MCF 10A (cell line): ENCODE measurements at regions not wholly inside any gene's neighbourhood (a gene's known extent, or its start where the extent isn't known, plus 50 kb on each side); places are given as distances from the start of the nearest gene placed in this dataset.

Experiments used
- BruUV-seq: library from RNA; stranded (reverse); fragments of 400-500 nt; replicated peaks from 2 replicates; lab custom pipeline; 2021; lab: Mats Ljungman, UMichigan
- CTCF ChIA-PET: fragments of 300-600 bp; sonication (Branson Sonifier 250); formaldehyde crosslinking; extraction: SDS; loops from one replicate; lab custom pipeline; 2021; ENCODE audit warnings: antibody characterized with exemption, inconsistent platforms; lab: Yijun Ruan, JAX
- POLR2A ChIA-PET: fragments of 300-600, 350-650 bp; sonication (Branson Sonifier 250); formaldehyde crosslinking; extraction: SDS; loops from one replicate; lab custom pipeline; 2020; ENCODE audit warnings: antibody characterized with exemption, inconsistent platforms; lab: Yijun Ruan, JAX
- DNase-seq: peaks from one replicate; pipeline ENCODE4 v3.0.0-alpha.2; 2018; ENCODE audit not compliant: unreplicated experiment
- H3K27ac Mint-ChIP-seq: one replicate; pipeline ENCODE4 v1.8.0; 2022; ENCODE audit warnings: mild to moderate bottlenecking, low read depth, mixed read lengths; ENCODE audit not compliant: unreplicated experiment
- H3K27me3 Mint-ChIP-seq: one replicate; pipeline ENCODE4 v1.8.0; 2022; ENCODE audit warnings: mixed read lengths; ENCODE audit not compliant: insufficient read depth, unreplicated experiment
- H3K36me3 Mint-ChIP-seq: one replicate; pipeline ENCODE4 v1.8.0; 2022; ENCODE audit warnings: mild to moderate bottlenecking, moderate library complexity, mixed read lengths; ENCODE audit not compliant: insufficient read depth, unreplicated experiment
- H3K4me1 Mint-ChIP-seq: one replicate; pipeline ENCODE4 v1.8.0; 2022; ENCODE audit warnings: mixed read lengths; ENCODE audit not compliant: insufficient read depth, unreplicated experiment
- H3K4me3 Mint-ChIP-seq: one replicate; pipeline ENCODE4 v1.8.0; 2022; ENCODE audit warnings: mild to moderate bottlenecking, moderate library complexity, mixed read lengths; ENCODE audit not compliant: unreplicated experiment
- H3K9me3 Mint-ChIP-seq: one replicate; pipeline ENCODE4 v1.8.0; 2022; ENCODE audit warnings: mixed read lengths; ENCODE audit not compliant: unreplicated experiment
- intact Hi-C: fragments of 100-400 bp; cut with micrococcal nuclease; formaldehyde crosslinking; loops from 2 replicates; pipeline ENCODE4 v1.14.1; 2022
- TF ChIP-seq, protein P1 (sequence below): fragments of 200-600 bp; IDR thresholded peaks from one replicate; pipeline ENCODE4 v1.8.0; 2022; ENCODE audit warnings: antibody characterized with exemption, mild to moderate bottlenecking; ENCODE audit not compliant: unreplicated experiment

DNA sequence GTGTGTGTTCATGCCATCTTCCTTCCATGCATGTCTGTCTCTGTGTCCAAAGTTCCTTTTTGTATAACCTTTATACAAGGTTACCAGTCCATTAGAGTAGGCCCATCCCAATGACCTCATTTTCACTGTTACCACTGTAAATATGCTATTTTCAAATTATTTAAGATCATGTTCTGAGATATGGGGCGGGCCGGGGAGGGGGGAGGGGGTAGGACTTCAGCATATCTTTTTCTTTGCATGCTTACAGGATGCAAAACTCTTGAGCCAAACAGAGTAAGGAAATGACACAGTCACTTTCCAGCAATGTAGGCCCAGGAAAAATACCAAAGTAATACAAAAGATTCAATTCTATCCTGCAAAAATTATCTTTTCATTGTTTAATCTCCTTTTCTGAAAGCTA, 124.1 kb upstream of the HNRNPA3 start:
- CTCF ChIA-PET, result no interaction called here
- no peak for DNase-seq
- no TSS peak for BruUV-seq
- intact Hi-C loops, result no loop called here
- H3K4me3 Mint-ChIP-seq, result no peak overlapping the region
- H3K27me3 Mint-ChIP-seq, result peaks cover 16% of the 10 kb centered on the region
- no peak overlapping the region for H3K27ac Mint-ChIP-seq
- POLR2A ChIA-PET, result no interaction called here
- H3K4me1 Mint-ChIP-seq, result no peaks in the 10 kb centered on the region
- TF ChIP-seq, protein P1, sequence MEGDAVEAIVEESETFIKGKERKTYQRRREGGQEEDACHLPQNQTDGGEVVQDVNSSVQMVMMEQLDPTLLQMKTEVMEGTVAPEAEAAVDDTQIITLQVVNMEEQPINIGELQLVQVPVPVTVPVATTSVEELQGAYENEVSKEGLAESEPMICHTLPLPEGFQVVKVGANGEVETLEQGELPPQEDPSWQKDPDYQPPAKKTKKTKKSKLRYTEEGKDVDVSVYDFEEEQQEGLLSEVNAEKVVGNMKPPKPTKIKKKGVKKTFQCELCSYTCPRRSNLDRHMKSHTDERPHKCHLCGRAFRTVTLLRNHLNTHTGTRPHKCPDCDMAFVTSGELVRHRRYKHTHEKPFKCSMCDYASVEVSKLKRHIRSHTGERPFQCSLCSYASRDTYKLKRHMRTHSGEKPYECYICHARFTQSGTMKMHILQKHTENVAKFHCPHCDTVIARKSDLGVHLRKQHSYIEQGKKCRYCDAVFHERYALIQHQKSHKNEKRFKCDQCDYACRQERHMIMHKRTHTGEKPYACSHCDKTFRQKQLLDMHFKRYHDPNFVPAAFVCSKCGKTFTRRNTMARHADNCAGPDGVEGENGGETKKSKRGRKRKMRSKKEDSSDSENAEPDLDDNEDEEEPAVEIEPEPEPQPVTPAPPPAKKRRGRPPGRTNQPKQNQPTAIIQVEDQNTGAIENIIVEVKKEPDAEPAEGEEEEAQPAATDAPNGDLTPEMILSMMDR, result no peak
- H3K36me3 Mint-ChIP-seq, result no peaks in the 10 kb centered on the region
- no peaks in the 10 kb centered on the region for H3K9me3 Mint-ChIP-seq

DNA sequence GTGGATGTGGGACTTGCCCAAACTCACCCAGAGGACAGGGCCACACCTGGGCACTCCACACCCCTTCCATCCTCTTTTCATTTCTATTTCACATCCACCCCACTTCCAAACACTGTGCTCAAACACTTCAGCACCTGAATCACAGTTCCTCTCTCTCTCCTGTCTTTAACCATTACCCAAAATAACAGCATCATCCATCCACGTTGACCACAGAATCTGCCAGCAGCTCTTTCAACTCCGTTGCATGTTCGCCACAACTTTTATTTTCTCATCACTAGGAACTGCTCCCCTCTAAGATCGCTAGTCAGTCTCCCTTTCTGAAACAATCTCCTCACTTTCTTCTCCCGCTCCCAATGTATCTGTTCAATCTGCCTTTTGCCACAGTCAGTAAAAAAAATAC, 121.6 kb upstream of the HNRNPA3 start:
- BruUV-seq, result no TSS peak
- TF ChIP-seq, protein P1, result no peak

DNA sequence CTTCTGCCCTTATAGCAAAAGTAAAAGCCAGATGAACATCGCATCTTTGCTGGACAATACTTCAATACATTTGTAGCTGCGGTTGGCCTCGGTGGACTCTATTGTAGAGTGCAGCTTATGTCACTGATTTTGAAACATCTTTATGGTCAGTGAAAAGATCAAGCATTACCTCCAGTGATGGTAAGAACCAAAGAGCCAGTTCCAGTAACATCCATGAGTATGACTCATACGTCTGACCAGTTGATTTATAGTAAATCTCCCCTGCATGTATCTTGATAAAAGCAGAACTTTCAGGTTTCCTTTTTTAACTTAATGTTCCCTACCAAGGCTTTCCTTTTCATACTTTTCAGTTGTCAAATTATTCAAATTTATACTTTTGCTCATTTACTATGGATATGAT, 119.2 kb upstream of the HNRNPA3 start:
- no TSS peak for BruUV-seq
- POLR2A ChIA-PET, result no interaction called here

More for the DNA sequence above, 121.6 kb upstream of the HNRNPA3 start:
- H3K4me3 Mint-ChIP-seq, result no peak overlapping the region
- ChIA-PET POLR2A (interaction anchor here (0.7 kb wide), 1 partner anchor 63 kb away, joined by 5 read pairs; no protein-coding TSS in a partner anchor), CTCF (interaction anchor here (0.6 kb wide), 2 partner anchors 157 to 1956 kb away, joined by 3 read pairs; no protein-coding TSS in a partner anchor)
- intact Hi-C loops, result no loop called here
- DNase-seq, result no peak
- peaks cover 16% of the 10 kb centered on the region for H3K27me3 Mint-ChIP-seq
- H3K4me1 Mint-ChIP-seq, result no peaks in the 10 kb centered on the region
- no peaks in the 10 kb centered on the region for H3K36me3 Mint-ChIP-seq
- no peaks in the 10 kb centered on the region for H3K9me3 Mint-ChIP-seq
- H3K27ac Mint-ChIP-seq, result no peak overlapping the region

DNA sequence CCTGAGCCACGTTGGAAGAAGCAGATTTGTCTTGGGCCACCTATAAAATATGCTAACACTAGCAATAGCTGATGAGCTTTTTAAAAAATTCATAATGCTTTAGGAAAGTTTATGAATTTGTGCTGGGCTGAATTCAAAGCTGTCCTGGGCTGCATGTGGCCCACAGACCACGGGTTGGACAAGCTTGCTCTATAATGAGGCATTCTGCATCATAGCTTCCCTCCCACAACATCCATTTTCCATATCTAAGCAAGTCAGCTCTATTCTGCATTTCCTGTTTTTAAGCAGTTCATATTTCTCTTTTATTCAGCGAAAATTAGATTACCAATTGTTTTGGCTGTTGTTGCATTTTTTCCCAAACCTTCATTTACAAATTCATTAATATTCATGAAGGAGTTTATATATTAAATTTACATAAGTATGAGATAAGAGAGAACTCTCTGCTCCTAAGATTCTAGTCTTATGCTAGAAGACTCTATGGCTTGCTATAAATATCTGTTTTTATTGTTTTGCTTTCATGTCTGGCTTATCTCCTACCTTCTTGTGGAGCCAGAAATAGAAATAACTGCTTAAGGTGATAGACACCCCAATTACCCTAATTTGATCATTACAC, 114.5 kb upstream of the HNRNPA3 start:
- POLR2A ChIA-PET, result interaction anchor here (0.6 kb wide), 1 partner anchor 1966 kb away, joined by 3 read pairs; no protein-coding TSS in a partner anchor
- no peaks in the 10 kb centered on the region for H3K36me3 Mint-ChIP-seq
- no peak overlapping the region for H3K27ac Mint-ChIP-seq
- CTCF ChIA-PET, result interaction anchor here (0.6 kb wide), 2 partner anchors 50 to 1869 kb away, joined by 3 to 5 read pairs; no protein-coding TSS in a partner anchor
- H3K4me1 Mint-ChIP-seq, result no peaks in the 10 kb centered on the region
- DNase-seq, result no peak
- BruUV-seq, result no TSS peak
- intact Hi-C loops, result no loop called here
- H3K27me3 Mint-ChIP-seq, result no peaks in the 10 kb centered on the region
- TF ChIP-seq, protein P1, result no peak
- H3K4me3 Mint-ChIP-seq, result no peak overlapping the region
- H3K9me3 Mint-ChIP-seq, result peaks cover 7% of the 10 kb centered on the region

More for the DNA sequence above, 119.2 kb upstream of the HNRNPA3 start:
- Mint-ChIP-seq H3K4me3 (no peak overlapping the region), H3K27ac (no peak overlapping the region), H3K9me3 (no peaks in the 10 kb centered on the region), H3K27me3 (peaks cover 16% of the 10 kb centered on the region), H3K36me3 (no peaks in the 10 kb centered on the region), H3K4me1 (no peaks in the 10 kb centered on the region)
- CTCF ChIA-PET, result no interaction called here
- no peak for DNase-seq
- intact Hi-C loops, result no loop called here
- TF ChIP-seq, protein P1, result no peak
